Peyer's patch (tissue), 4 donors: ENCODE measurements at regions not wholly inside any gene's neighbourhood (a gene's known extent, or its start where the extent isn't known, plus 50 kb on each side); places are given as distances from the start of the nearest gene placed in this dataset.

Source experiments
- DNase-seq, 3 donors: peaks; one replicate each; pipeline ENCODE4 v3.0.0-alpha.2; 2017 to 2019
- H3K27ac ChIP-seq, 4 donors: fragments of 200-600 bp; sonication (generic); one replicate each; pipeline ENCODE4 v1.5.1; 2016 to 2019
- H3K27me3 ChIP-seq, 2 donors: fragments of 200-600 bp; sonication (generic); one replicate each; pipeline ENCODE4 v1.5.1; 2019
- H3K36me3 ChIP-seq, 3 donors: fragments of 200-600 bp; sonication (generic); one replicate each; pipeline ENCODE4 v1.5.1; 2016 to 2019
- H3K4me1 ChIP-seq, 4 donors: fragments of 200-600 bp; sonication (generic); one replicate each; pipeline ENCODE4 v1.5.1; 2016 to 2019
- H3K4me3 ChIP-seq, 4 donors: fragments of 200-600 bp; sonication (generic); 1 replicate in 3 of 4; 2 replicates in 1 of 4; pipeline ENCODE4 v1.5.1; 2016 to 2019; ENCODE audit warnings: mild to moderate bottlenecking in 1 of 4
- H3K9me3 ChIP-seq, 4 donors: fragments of 200-600 bp; sonication (generic); one replicate each; pipeline ENCODE4 v1.5.1; 2016 to 2019; ENCODE audit warnings: mild to moderate bottlenecking in 1 of 4
- CTCF ChIP-seq, 6 experiments: fragments of 450-650 bp in 4 of 6; fragments of 200-600 bp in 2 of 6; sonication (generic) in 1 of 6; IDR thresholded peaks; one replicate each; pipeline ENCODE4 v1.5.1; 2017 to 2019; ENCODE audit warnings: antibody characterized with exemption in 6 of 6, mild to moderate bottlenecking in 3 of 6, moderate library complexity in 1 of 6
- POLR2A ChIP-seq, 2 donors: fragments of 450-650 bp; IDR thresholded peaks; one replicate each; pipeline ENCODE4 v1.5.1; 2017; ENCODE audit warnings: antibody characterized with exemption in 2 of 2, mild to moderate bottlenecking in 2 of 2, moderate library complexity in 2 of 2

DNA sequence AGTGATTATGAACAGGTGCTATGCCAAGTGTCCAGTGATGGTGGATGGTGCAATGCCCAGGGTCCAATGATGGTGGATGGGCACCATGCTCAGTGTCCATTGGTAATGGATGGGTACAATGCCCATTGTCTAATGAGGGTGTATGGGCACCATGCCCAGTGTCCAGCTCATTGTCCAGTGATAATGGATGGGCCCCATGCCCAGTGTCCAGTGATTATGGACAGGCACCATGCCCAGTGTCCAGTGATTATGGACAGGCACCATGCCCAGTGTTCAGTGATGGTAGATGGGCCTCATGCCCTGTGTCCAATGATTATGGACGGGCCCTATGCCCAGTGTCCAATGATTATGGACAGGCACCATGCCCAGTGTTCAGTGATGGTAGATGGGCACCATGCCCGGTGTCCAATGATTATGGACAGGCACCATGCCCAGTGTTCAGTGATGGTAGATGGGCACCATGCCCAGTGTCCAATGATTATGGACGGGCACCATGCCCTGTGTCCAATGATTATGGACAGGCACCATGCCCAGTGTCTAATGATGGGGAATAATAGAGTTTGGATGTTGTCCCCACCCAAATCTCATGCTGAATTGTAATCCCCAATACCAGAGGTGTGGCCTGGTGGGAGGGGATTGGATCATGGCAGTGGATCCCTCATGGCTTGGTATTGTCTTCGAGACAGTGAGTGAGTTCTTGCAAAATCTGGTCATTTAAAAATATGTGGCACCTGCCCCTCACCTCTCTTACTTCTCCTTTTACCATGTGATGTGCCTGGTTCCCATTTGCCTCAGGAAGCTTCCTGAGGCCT lies 87.8 kb downstream of the ANKRD10 start:
- Histone ChIP-seq H3K27me3 (no peaks in the 10 kb centered on the region), H3K27ac (no peak overlapping the region), H3K36me3 (no peaks in the 10 kb centered on the region), H3K9me3 (no peaks in the 10 kb centered on the region), H3K4me3 (no peak overlapping the region), H3K4me1 (no peaks in the 10 kb centered on the region)
- TF ChIP-seq CTCF (IDR thresholded peaks at IDR 0.05) (no peak), POLR2A (IDR thresholded peaks at IDR 0.05) (no peak)
- no peak for DNase-seq
